HG03439 (cell line): ENCODE measurements at regions not wholly inside any gene's neighbourhood (a gene's known extent, or its start where the extent isn't known, plus 50 kb on each side); places are given as distances from the start of the nearest gene placed in this dataset.

Source experiments
- ATAC-seq: cut with Tn5 transposase; IDR thresholded peaks from one replicate; pipeline ENCODE4 v1.9.1; 2021; ENCODE audit warnings: mild to moderate bottlenecking, moderate library complexity; ENCODE audit not compliant: unreplicated experiment

- ATAC-seq = no peak
These were observed 79.6 kb upstream of the RNU6ATAC start for GRCh38 chr9:134243778-134244467.

- no peak for ATAC-seq
These were observed 80.8 kb upstream of the RNU6ATAC start for GRCh38 chr9:134245179-134245578.

- no peak for ATAC-seq
These were observed 78.2 kb upstream of the RXRA start for GRCh38 chr9:134247918-134248631.

- ATAC-seq = no peak
These were observed 74.8 kb upstream of the RXRA start for GRCh38 chr9:134251296-134252069.

- no peak for ATAC-seq
These were observed 74.0 kb upstream of the RXRA start for GRCh38 chr9:134252084-134252830.

GRCh38 chr9:134253606-134254205 lies 72.5 kb upstream of the RXRA start:
- no peak for ATAC-seq

GRCh38 chr9:134258332-134258731 lies 67.9 kb upstream of the RXRA start:
- ATAC-seq = no peak

- ATAC-seq = no peak
These were observed 67.3 kb upstream of the RXRA start for GRCh38 chr9:134258828-134259546.

GRCh38 chr9:134259708-134260107 lies 66.5 kb upstream of the RXRA start:
- no peak for ATAC-seq

- ATAC-seq = no peak
These were observed 65.5 kb upstream of the RXRA start for GRCh38 chr9:134260801-134261200.

GRCh38 chr9:134262035-134262434 lies 64.2 kb upstream of the RXRA start:
- no peak for ATAC-seq

- no peak for ATAC-seq
These were observed 62.7 kb upstream of the RXRA start for GRCh38 chr9:134263596-134263995.

- no peak for ATAC-seq
These were observed 62.1 kb upstream of the RXRA start for GRCh38 chr9:134264169-134264568.

GRCh38 chr9:134265078-134265477 lies 61.2 kb upstream of the RXRA start:
- no peak for ATAC-seq

- no peak for ATAC-seq
These were observed 59.8 kb upstream of the RXRA start for GRCh38 chr9:134266418-134266817.

GRCh38 chr9:134267305-134267880 lies 58.9 kb upstream of the RXRA start:
- no peak for ATAC-seq

GRCh38 chr9:134267881-134268724 lies 58.2 kb upstream of the RXRA start:
- peak; percentile 72 for ATAC-seq

GRCh38 chr9:134268747-134269146 lies 57.5 kb upstream of the RXRA start:
- no peak for ATAC-seq
